ENCODE measurements at regions not wholly inside any gene's neighbourhood (a gene's known extent, or its start where the extent isn't known, plus 50 kb on each side); places are given as distances from the start of the nearest gene placed in this dataset.
"Not testable (repeated sequence)": the region's sequence is repeated elsewhere in the genome, so short reads cannot be mapped to it uniquely, and the experiment has no call there.

- H3K4me3 ChIP-seq (ENCODE audit: low read depth, low read length) = no peak overlapping the region
- no peak for DNase-seq (ENCODE audit: low read depth)
- TF ChIP-seq CTCF (IDR thresholded peaks at IDR 0.05; ENCODE audit: low read depth, low read length, missing control alignments) = no peak
Observed at GRCh38 chr2:11080253-11081115, 74.8 kb upstream of the SLC66A3 start.

- TF ChIP-seq CTCF (IDR thresholded peaks at IDR 0.05; ENCODE audit: low read depth, low read length, missing control alignments) = no peak
- DNase-seq (ENCODE audit: low read depth) = no peak
- H3K4me3 ChIP-seq (ENCODE audit: low read depth, low read length) = no peak overlapping the region
Observed at GRCh38 chr2:11082880-11083279, 72.4 kb upstream of the SLC66A3 start.

GRCh38 chr2:11088821-11089220, 66.4 kb upstream of the SLC66A3 start:
- DNase-seq (ENCODE audit: low read depth); H3K4me3 ChIP-seq (ENCODE audit: low read depth, low read length): not testable (repeated sequence)

- DNase-seq (ENCODE audit: low read depth) = no peak
- no peak for TF ChIP-seq CTCF (IDR thresholded peaks at IDR 0.05; ENCODE audit: low read depth, low read length, missing control alignments)
- no peak overlapping the region for H3K4me3 ChIP-seq (ENCODE audit: low read depth, low read length)
Observed at GRCh38 chr2:11090187-11090586, 65.1 kb upstream of the SLC66A3 start.

GRCh38 chr2:11092701-11093335, 62.4 kb upstream of the SLC66A3 start:
- DNase-seq (ENCODE audit: low read depth) = no peak
- no peak overlapping the region for H3K4me3 ChIP-seq (ENCODE audit: low read depth, low read length)
- TF ChIP-seq CTCF (IDR thresholded peaks at IDR 0.05; ENCODE audit: low read depth, low read length, missing control alignments) = no peak

GRCh38 chr2:11093467-11093866, 61.8 kb upstream of the SLC66A3 start:
- H3K4me3 ChIP-seq (ENCODE audit: low read depth, low read length) = no peak overlapping the region
- no peak for DNase-seq (ENCODE audit: low read depth)
- TF ChIP-seq CTCF (IDR thresholded peaks at IDR 0.05; ENCODE audit: low read depth, low read length, missing control alignments) = no peak

GRCh38 chr2:11094021-11094810, 61.1 kb upstream of the SLC66A3 start:
- no peak for DNase-seq (ENCODE audit: low read depth)
- H3K4me3 ChIP-seq (ENCODE audit: low read depth, low read length) = no peak overlapping the region
- TF ChIP-seq CTCF (IDR thresholded peaks at IDR 0.05; ENCODE audit: low read depth, low read length, missing control alignments) = no peak
